DMS 273 (cell line): ENCODE measurements at regions not wholly inside any gene's neighbourhood (a gene's known extent, or its start where the extent isn't known, plus 50 kb on each side); places are given as distances from the start of the nearest gene placed in this dataset.
A peak's percentile ranks its signal among the peaks of the same experiment; 100 is the strongest.

Experiments
- DNase-seq: peaks from one replicate; lab custom pipeline; 2025; ENCODE audit not compliant: unreplicated experiment; lab: John Stamatoyannopoulos, UW

DNA sequence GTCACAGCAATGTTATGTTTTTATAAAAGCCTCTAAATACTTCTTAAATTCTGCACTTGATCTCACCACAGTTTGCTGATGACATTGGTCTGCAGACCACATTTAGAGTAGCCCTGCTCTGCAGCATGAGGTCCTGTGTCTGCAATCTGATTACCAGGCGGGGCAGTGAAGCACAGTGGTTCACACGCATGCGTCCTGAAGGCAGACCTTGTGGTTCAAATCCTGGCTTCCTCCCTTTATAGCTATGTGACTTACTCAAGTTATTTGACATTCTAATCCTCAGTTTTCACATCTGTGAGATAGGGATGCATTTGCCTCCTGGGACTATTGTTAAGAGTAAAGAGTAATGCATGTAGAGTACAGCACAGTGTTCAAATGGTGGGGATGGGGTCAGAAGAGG, 50.3 kb downstream of the BMAL2 start:
- DNase-seq = no peak

DNA sequence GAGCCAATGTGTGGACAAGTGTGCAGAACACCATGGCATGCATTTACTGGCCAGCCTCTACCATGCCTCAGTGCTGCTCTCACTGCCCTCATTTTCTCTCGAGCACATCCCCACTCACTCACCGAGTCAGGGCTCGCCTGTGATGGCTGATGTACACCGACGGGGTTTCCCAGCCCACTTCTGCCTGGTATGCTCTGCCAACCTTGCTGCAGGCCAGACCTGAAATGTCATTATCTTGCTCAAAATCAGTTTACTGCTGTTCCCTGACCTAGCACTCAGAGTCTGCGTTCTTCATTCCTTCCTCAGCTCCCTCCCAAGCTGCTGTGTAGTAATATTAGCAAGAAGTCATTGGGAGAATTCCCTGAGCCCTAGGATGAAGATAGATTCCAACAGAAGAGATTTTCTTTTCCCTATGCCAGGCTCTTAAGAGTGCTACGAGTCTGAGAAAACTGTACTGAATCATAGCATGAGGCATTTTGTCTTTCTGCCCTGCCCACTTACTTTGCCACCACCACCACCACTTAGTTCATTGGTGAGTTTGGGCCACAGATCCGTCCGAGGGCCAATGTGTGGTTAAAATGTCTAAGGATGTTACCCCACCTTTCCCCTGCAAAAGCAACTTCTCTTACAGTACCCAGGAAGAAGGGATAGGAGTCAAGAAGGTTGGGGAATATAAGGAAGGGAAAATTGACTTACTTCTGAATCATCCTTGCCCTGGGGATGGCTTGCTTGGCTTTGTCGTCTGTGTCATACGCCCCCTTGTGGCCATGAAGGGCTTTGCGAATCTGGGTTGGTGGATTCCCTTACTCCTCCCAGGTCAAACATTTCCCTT, 51.0 kb downstream of the BMAL2 start:
- peak; percentile 80 for DNase-seq

DNA sequence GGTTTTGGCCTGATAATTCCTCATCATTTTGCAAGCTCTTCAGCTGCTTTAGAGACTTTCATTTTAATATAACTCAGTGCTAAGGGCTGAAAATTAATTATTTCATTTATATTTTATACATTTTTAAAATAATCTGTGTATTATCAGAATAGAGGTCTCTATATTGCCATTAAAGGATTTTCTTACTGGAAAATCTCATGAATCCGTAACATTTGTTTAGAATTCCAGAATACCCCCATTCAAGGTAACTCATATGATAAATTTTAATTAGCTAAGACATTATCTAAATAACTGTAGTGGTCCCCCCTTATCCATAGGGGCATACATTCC, 51.6 kb downstream of the BMAL2 start:
- DNase-seq = no peak

DNA sequence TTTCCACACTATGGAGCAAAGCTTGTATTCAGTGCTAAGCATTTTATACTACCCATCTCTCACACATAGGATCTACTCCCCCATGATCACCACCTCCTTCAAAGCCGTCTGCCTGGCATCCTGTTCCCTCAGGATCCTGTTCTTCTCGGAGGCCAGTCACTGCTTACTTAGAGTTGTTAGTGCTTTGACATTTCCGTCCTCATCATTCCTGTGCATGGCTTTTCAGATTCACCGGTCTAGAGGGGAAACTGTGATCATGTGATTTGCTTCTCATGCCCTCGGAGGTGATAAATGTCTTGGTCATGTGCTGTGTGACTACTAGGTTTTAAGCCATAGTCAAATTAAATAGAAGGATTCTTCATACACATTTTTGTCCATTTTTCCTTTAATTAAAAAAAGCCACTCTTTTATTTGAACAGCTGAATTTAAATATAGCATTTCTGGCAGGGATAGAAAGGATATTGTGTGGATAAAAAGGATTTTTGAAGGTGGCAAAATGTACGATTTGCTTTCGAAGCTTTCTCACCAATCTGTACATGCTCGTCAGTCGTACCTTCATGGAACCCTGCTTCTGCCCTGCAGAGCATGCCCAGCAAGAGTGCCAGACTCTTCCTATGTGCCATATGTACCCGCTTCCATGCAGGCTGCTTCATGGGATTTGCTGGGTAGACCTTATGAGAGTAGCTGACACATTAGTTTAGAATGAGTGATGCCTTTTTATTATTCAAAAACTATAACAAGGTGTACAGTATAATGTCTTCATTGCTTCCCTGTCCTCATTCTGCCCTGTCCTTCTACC, 53.3 kb downstream of the BMAL2 start:
- DNase-seq = no peak

DNA sequence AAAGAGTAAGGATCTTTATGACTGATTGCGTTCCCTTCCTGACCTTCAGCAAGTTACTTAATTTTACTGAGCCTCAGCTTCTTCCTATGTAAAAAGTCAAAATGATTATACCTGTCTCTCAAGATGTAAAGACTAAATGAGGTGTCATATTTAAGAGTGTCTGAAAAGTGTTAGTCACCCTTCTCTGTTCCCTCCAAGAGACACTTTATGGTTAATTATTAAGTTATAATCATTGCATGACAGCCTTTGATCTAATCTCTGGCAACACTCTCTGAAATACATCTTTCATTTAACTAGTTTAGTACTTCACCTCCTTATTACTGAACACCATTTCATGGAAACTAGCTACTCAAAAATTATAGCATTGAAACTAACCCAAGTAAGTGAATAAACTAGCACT, 54.8 kb downstream of the BMAL2 start:
- no peak for DNase-seq

DNA sequence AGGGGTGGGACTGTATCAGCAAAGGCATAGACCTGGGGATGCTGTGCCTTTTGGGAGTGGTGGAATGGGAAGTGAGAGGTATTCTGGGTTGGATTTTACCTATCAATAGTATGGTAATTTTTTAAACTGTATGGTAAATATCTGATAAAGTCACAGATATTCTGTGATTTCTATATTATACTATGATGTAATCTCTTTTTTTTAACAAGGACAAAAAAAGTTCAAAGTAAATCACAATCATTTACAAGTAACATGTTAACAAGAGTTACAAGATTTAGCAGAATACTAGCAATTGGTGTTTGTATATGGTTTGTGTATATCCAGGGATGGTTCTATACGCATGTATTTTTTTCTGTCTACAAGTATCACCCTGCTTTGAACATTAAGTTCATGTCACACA, 56.0 kb downstream of the BMAL2 start:
- no peak for DNase-seq

DNA sequence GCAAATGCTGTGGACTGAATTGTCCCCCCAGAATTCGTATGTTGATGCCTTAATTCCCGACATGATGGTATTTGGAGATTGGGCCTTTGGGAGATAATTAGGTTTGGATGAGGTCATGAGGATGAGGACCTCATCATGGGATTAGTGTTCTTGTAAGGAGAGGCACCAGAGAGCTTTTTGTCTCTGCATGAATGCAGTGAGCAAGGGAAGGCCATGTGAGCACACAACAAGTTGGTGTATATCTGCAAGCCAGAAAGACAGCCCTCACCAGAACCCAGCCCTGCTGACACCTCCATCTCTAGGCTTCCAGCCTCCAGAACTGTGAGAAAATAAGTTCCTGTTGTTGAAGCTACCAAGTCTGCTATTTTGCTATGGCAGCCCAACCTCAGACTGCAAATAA, 51.9 kb upstream of the SMCO2 start:
- no peak for DNase-seq

DNA sequence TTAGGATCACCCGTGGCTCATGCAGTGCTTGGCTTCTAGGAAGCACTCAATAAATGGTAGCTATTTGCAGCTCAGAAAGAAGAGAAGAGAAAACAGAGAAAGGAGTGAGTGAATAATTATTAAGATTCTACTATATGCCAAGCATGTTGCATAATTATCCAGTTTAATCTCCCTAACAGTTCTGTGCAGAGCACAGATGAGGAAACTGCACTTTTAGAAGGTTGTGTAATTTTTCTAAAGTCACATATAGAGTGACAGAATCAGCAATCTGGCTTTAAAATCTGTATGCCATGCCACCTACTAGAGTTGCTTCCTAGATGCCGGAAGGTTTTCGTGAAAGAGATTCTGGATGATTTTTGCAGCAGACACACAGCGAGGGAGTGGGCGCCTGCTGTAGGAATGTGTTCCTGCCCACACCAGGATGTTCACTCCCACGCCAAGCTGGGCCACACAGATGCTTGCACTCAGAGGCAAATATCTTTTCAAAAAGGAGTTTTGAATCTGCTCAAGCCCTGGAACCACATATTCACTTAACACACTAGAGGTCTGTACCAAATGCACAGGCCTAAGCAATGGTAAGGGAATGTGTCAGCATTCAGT, 50.2 kb upstream of the SMCO2 start:
- DNase-seq = no peak
